K562 (cell line): ENCODE measurements at regions not wholly inside any gene's neighbourhood (a gene's known extent, or its start where the extent isn't known, plus 50 kb on each side); places are given as distances from the start of the nearest gene placed in this dataset.
"Not testable (repeated sequence)": the region's sequence is repeated elsewhere in the genome, so short reads cannot be mapped to it uniquely, and the experiment has no call there.

Experiments used
- ATAC-seq: fragments of 200-7000 bp; cut with Tn5 transposase; 3 replicates; pipeline ENCODE4 v1.9.1; 2020; ENCODE audit warnings: moderate library complexity
- BruUV-seq: library from RNA; stranded (reverse); fragments of 400-500 nt; replicated peaks from 2 replicates; lab custom pipeline; 2021; lab: Mats Ljungman, UMichigan
- CTCF ChIA-PET: fragments of 300-600 bp; formaldehyde crosslinking; extraction: SDS; loops from one replicate; lab custom pipeline; 2021; ENCODE audit warnings: low intra/inter-chr PET ratio; lab: Yijun Ruan, JAX
- POLR2A ChIA-PET: fragments of 300-600, 350-650 bp; sonication (Branson Sonifier 250); formaldehyde crosslinking; extraction: SDS; loops from one replicate; lab custom pipeline; 2021; ENCODE audit warnings: antibody characterized with exemption, inconsistent platforms; lab: Yijun Ruan, JAX
- DNase-seq, 4 experiments: peaks; one replicate each; pipeline versions ENCODE4 v3.0.0 to v3.0.0-alpha.2; 2011 to 2018; ENCODE audit warnings: low spot score in 3 of 4, mixed read lengths in 3 of 4; ENCODE audit errors: extremely low read depth in 1 of 4
- FAIRE-seq: peaks from 2 replicates; lab custom pipeline; 2011; peaks lifted over from hg19 to GRCh38; lab: Jason Lieb, UNC
- H2AFZ ChIP-seq: 2 replicates; pipeline ENCODE4 v1.6.0; 2011; ENCODE audit warnings: low read depth, low read length, control low read depth, inconsistent platforms
- H3K27ac ChIP-seq: fragments of 200-600 bp; 3 replicates; pipeline ENCODE4 v1.8.0; 2011; ENCODE audit warnings: low read depth, mild to moderate bottlenecking, control low read depth, inconsistent platforms, low read length, moderate library complexity, mixed read lengths; ENCODE audit errors: extremely low read depth
- H3K27me3 ChIP-seq, 2 experiments: fragments of 300-600 bp in 1 of 2; 2 replicates in 1 of 2; 3 replicates in 1 of 2; pipeline versions ENCODE4 v1.6.0 to v1.8.0; 2011; ENCODE audit warnings: inconsistent platforms in 2 of 2, low read length in 2 of 2, mild to moderate bottlenecking in 1 of 2, mixed read lengths in 1 of 2, moderate library complexity in 1 of 2; ENCODE audit not compliant: control insufficient read depth in 2 of 2, insufficient read depth in 2 of 2
- H3K36me3 ChIP-seq: fragments of 300-600 bp; 3 replicates; pipeline ENCODE4 v1.8.0; 2011; ENCODE audit warnings: mild to moderate bottlenecking, low read length, inconsistent platforms; ENCODE audit not compliant: control insufficient read depth, insufficient read depth
- H3K4me1 ChIP-seq, 2 experiments: fragments of 200-600 bp in 1 of 2; replicated peaks in 1 of 2; 2 replicates in 1 of 2; 3 replicates in 1 of 2; pipeline versions ENCODE4 v1.5.1 to v1.8.0; 2011; ENCODE audit warnings: inconsistent platforms in 2 of 2, low read length in 2 of 2, mild to moderate bottlenecking in 1 of 2, mixed read lengths in 1 of 2, moderate library complexity in 1 of 2; ENCODE audit not compliant: control insufficient read depth in 2 of 2, insufficient read depth in 2 of 2
- H3K4me2 ChIP-seq: 2 replicates; pipeline ENCODE4 v1.6.1; 2011; ENCODE audit warnings: low read length, control low read depth, inconsistent platforms, mixed read lengths; ENCODE audit not compliant: insufficient read depth
- H3K4me3 ChIP-seq: fragments of 200-600 bp; sonication (generic), shearing (Covaris generic); 2 replicates; pipeline ENCODE4 v1.5.1; 2016; ENCODE audit warnings: control low read depth, inconsistent platforms
- H3K79me2 ChIP-seq: fragments of 200-600 bp; 3 replicates; pipeline ENCODE4 v1.8.0; 2011; ENCODE audit warnings: low read length, inconsistent platforms; ENCODE audit not compliant: control insufficient read depth, insufficient read depth
- H3K9ac ChIP-seq, 2 experiments: 2 replicates each; pipeline versions ENCODE4 v1.6.0 to v1.6.1; 2011; ENCODE audit warnings: low read depth in 2 of 2, low read length in 2 of 2, control low read depth in 1 of 2, inconsistent platforms in 1 of 2, mild to moderate bottlenecking in 1 of 2, mixed read lengths in 1 of 2; ENCODE audit not compliant: insufficient read depth in 1 of 2
- H3K9me1 ChIP-seq: one replicate; pipeline ENCODE4 v1.6.0; 2011; ENCODE audit warnings: inconsistent platforms, mild to moderate bottlenecking, low read length, moderate library complexity; ENCODE audit not compliant: control insufficient read depth, insufficient read depth
- H3K9me3 ChIP-seq: replicated peaks from 2 replicates; pipeline ENCODE4 v1.5.1; 2011; ENCODE audit warnings: low read depth, low read length, inconsistent platforms; ENCODE audit not compliant: control insufficient read depth, insufficient read depth
- H4K20me1 ChIP-seq: replicated peaks from 2 replicates; pipeline ENCODE4 v1.6.1; 2011; ENCODE audit warnings: low read length, inconsistent platforms, mixed read lengths; ENCODE audit not compliant: control insufficient read depth, insufficient read depth
- HINFP ChIP-seq: fragments of 450-650 bp; conservative IDR thresholded peaks from 2 replicates; pipeline ENCODE4 v1.6.1; 2016; ENCODE audit warnings: missing genetic modification characterization, low read depth, mild to moderate bottlenecking, control low read depth, missing compliant biosample characterization
- ZBTB11 ChIP-seq, 3 experiments: fragments of 200-800 bp in 1 of 3; fragments of 250-450 bp in 1 of 3; fragments of 450-650 bp in 1 of 3; sonication (Bioruptor Pico) in 1 of 3; sonication (Bioruptor generic) in 1 of 3; formaldehyde crosslinking in 1 of 3; IDR thresholded peaks; 2 replicates each; pipeline versions ENCODE4 v1.6.1 to v1.8.0; 2016 to 2022; ENCODE audit warnings: mild to moderate bottlenecking in 2 of 3, missing genetic modification characterization in 2 of 3, missing compliant biosample characterization in 1 of 3, moderate library complexity in 1 of 3
- WGBS: fragments of 100-300 bp; shearing (Covaris generic); methylation state at CpG from one replicate; pipeline ENCODE4 v1.1.6; 2016; ENCODE audit warnings: low coverage, mixed read lengths; ENCODE audit not compliant: insufficient coverage; ENCODE audit errors: missing lambda C conversion rate; 5-methylcytosine and 5-hydroxymethylcytosine counted together
- in situ Hi-C: fragments of 300-500 bp; cut with MboI; formaldehyde crosslinking; loops from 4 replicates; pipeline ENCODE4 v1.15.0; 2018; ENCODE audit warnings: inconsistent platforms, mixed read lengths
- intact Hi-C: fragments of 100-400 bp; cut with micrococcal nuclease; formaldehyde crosslinking; loops from 2 replicates; pipeline ENCODE4 v1.14.2; 2022

- H3K4me2 ChIP-seq, intact Hi-C loops, in situ Hi-C loops, H4K20me1 ChIP-seq, H3K4me1 ChIP-seq, H3K9me3 ChIP-seq, H3K9ac ChIP-seq, CTCF ChIA-PET, POLR2A ChIA-PET, H3K27ac ChIP-seq, H2AFZ ChIP-seq, ATAC-seq, H3K36me3 ChIP-seq, FAIRE-seq, H3K79me2 ChIP-seq, DNase-seq, H3K4me3 ChIP-seq, H3K9me1 ChIP-seq, H3K27me3 ChIP-seq, BruUV-seq: not testable (repeated sequence)
- 32% methylated on average over 2 of the region's 2 CpGs for WGBS
- 0 out of 6 replicates have a peak, but pooled peaks of 1 of the 3 experiments have one; percentile 21 for TF ChIP-seq ZBTB11 (CRISPR knock-in tag; IDR thresholded peaks at IDR 0.05)
- TF ChIP-seq HINFP: 0 out of 2 replicates have a peak, but pooled peaks have one; percentile 26
Measured at GRCh38 chr2:200126285-200126670, 170.9 kb downstream of the MAIP1 start.
